Motor neuron (in vitro differentiated cells): ENCODE measurements at regions not wholly inside any gene's neighbourhood (a gene's known extent, or its start where the extent isn't known, plus 50 kb on each side); places are given as distances from the start of the nearest gene placed in this dataset.

ENCODE experiments used
- ATAC-seq, 8 experiments: fragments of 200-7000 bp; cut with Tn5 transposase; replicated peaks in 6 of 8; 2 replicates each; pipeline ENCODE4 v1.8.0; 2021; ENCODE audit warnings: mild to moderate bottlenecking in 8 of 8, moderate library complexity in 8 of 8
- H3K27ac ChIP-seq, 2 donors: fragments of 250-450 bp; sonication (Bioruptor Pico); 2 replicates each; pipeline ENCODE4 v1.9.0; 2021; ENCODE audit warnings: antibody characterized with exemption in 2 of 2, mild to moderate bottlenecking in 2 of 2, moderate library complexity in 1 of 2
- H3K4me1 ChIP-seq, 2 donors: fragments of 250-450 bp; sonication (Bioruptor Pico); replicated peaks in 1 of 2; 2 replicates each; pipeline ENCODE4 v1.6.1; 2021; ENCODE audit warnings: antibody characterized with exemption in 2 of 2, mild to moderate bottlenecking in 2 of 2, moderate library complexity in 1 of 2
- H3K4me3 ChIP-seq, 5 donors: fragments of 250-450 bp; sonication (Bioruptor Pico); 2 replicates each; pipeline ENCODE4 v1.9.0; 2021; ENCODE audit warnings: antibody characterized with exemption in 5 of 5, mild to moderate bottlenecking in 5 of 5, moderate library complexity in 4 of 5
- WGBS, 10 experiments: fragments of 450-650 bp; shearing (Covaris generic); methylation state at CpG; one replicate each; pipeline ENCODE4 v1.0.0; 2022; 5-methylcytosine and 5-hydroxymethylcytosine counted together
- in situ Hi-C, 9 experiments: fragments of 400-800 bp; cut with MboI; loops; one replicate each; pipeline ENCODE4 v1.15.0; 2021; ENCODE audit warnings: low sequenced_read_pairs in 9 of 9, low pct_unique_long_range_greater_than_20kb in 2 of 9; ENCODE audit not compliant: unreplicated experiment in 9 of 9

DNA sequence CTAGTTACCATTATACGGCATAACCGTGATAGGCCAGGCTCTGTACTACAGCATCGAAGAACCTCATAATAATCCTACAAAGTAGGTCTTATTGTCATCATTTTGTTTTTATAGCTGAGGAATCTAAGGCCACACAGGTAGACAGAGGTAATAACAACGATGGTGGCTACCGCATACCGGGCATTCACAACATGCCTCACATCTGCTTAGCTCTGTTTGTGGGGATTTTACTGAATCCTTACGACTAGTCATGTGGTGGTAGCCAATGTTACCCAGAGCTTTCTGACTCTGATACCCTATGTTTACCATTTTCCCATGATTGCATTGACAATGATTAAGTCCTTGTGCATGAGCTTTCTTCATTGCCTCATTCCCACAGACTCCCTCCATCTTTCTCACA, 269.4 kb downstream of the TCF7L2 start:
- Histone ChIP-seq H3K4me1 (no peaks in the 10 kb centered on the region), H3K27ac (no peak overlapping the region), H3K4me3 (no peak overlapping the region)
- no peak for ATAC-seq
- 89 to 100% (median 95%) methylated on average over 1 to 7 of the region's 7 CpGs; no CpG with 5 or more reads in 3 of the 10 experiments for WGBS, 10 experiments
- in situ Hi-C loops = no loop called here

DNA sequence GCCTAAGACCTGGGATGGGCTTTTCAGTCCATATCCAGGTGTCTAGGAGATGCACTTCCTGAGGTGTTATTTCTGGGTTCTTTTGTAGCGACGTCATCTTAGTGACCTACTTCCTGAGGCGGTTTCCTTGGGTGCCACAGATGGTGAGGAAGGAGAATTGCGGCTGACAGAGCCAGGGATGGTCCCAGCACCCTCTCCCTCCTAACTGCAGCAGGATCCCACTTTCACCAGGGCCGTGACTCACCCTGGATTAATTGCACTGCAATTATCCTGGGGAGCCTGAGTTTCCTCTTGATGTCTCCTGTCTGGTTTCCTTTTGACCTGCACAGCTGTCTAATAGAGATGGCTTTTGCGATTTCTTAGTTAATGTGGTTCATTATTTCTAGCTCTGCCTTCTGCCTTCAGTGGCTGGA, 271.7 kb downstream of the TCF7L2 start:
- in situ Hi-C loops = no loop called here
- 0 to 100% (median 77%) methylated on average over 1 to 6 of the region's 6 CpGs; no CpG with 5 or more reads in 2 of the 10 experiments for WGBS, 10 experiments
- Histone ChIP-seq H3K27ac (no peak overlapping the region), H3K4me1 (no peaks in the 10 kb centered on the region), H3K4me3 (no peak overlapping the region)
- peak; percentile 22 to 83 (median 66) for ATAC-seq

DNA sequence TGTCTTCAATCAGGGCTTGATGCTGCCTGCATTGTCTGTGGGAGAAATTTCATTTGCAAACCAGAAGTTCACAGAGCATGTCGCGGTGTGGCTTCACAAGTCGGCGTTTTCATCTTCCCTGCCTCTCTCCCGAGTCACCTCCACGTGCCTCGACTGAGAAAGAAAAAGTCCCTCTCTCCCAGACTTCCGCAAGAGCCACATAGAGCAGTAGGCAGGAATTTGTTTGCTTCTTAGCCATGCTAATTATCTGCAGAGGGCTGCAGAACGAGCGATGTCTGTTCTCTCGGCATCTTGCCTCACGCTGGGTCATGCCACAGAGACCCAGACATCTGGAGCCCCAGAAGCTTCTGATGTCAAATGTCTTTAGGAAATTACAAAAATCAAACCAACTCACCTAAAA, 272.2 kb downstream of the TCF7L2 start:
- ATAC-seq = peak in 5 of 8 experiments; percentile 14 to 53 (median 40)
- H3K27ac ChIP-seq = no peak overlapping the region
- no peak overlapping the region for H3K4me3 ChIP-seq

DNA sequence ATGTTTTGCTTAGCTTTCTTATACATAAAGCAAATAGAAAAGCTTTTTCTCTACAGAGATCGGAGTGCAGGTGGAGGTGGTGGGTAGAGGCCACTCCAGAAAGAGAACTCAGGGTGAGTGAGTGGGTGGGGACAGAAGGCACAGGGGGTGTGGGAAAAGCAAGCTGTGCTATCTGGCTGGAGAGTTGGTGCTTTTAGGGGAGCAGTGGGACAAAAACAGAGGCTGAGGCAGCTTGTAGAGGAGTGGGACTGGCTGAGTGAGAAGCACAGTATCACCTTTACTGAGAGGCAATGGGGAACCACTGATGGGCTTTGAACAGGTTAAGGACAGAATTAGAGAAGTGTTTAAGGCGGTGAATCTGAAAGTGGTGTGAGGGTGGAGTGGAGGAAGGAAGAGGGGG, 275.3 kb downstream of the TCF7L2 start:
- WGBS, 10 experiments = 90 to 100% (median 100%) methylated on average over 1 to 2 of the region's 2 CpGs; no CpG with 5 or more reads in 5 of the 10 experiments
- no peak overlapping the region for H3K27ac ChIP-seq
- in situ Hi-C loops = no loop called here
- no peak for ATAC-seq
- H3K4me3 ChIP-seq = no peak overlapping the region
- H3K4me1 ChIP-seq = peaks cover 0 to 3% of the 10 kb centered on the region in 2 donors

More for the DNA sequence above, 272.2 kb downstream of the TCF7L2 start:
- no peaks in the 10 kb centered on the region for H3K4me1 ChIP-seq
- 3 to 90% (median 25%) methylated on average over 3 to 12 of the region's 12 CpGs; no CpG with 5 or more reads in 1 of the 10 experiments for WGBS, 10 experiments
- in situ Hi-C loops = no loop called here

DNA sequence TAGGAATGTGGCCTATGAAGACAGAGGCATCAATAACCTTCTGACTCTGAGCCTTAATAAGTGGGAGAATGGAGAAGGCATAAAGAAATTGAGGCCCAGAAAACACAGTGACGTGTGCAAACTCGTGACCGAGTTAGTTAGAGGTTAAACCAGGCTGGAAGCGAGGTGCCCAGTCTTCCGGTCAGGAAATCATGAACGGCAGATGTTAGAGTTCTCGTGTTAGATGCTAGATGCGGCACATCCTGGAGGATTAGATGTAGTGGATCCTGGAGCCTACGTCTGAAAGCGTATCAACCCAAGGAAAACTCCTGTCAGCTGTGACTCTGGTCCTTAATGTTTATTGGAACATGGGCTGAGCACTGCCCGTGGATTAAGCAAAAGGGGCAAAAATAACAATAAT, 275.9 kb downstream of the TCF7L2 start:
- ATAC-seq = no peak
- WGBS, 10 experiments = 86 to 100% (median 95%) methylated on average over 3 to 11 of the region's 11 CpGs; no CpG with 5 or more reads in 3 of the 10 experiments
- Histone ChIP-seq H3K4me3 (no peak overlapping the region), H3K4me1 (peaks cover 0 to 3% of the 10 kb centered on the region in 2 donors), H3K27ac (no peak overlapping the region)
- in situ Hi-C loops = no loop called here

DNA sequence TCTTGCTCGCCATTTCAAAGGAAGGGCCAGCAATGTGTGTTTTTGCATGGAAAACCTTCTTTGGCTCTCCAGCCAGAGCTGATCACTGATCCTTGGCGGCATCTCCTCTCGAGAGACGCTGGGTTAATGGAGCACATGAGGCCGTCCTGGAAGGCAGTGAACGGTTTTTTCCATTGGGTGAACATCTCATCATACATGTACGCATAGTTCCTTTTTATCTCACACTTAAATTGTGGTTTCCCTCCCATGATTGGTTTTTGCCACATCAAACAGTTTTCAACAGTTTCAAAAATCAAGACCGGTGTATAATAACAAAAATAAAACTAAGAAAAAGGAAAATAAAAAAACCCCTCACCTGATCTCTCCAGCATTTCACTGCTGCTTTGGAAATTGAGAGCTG, 276.4 kb downstream of the TCF7L2 start:
- WGBS, 10 experiments = 62 to 100% (median 94%) methylated on average over 1 to 8 of the region's 8 CpGs
- H3K4me3 ChIP-seq = no peak overlapping the region
- no peak for ATAC-seq
- H3K4me1 ChIP-seq = peaks cover 0 to 3% of the 10 kb centered on the region in 2 donors
- no peak overlapping the region for H3K27ac ChIP-seq
- in situ Hi-C loops = no loop called here

DNA sequence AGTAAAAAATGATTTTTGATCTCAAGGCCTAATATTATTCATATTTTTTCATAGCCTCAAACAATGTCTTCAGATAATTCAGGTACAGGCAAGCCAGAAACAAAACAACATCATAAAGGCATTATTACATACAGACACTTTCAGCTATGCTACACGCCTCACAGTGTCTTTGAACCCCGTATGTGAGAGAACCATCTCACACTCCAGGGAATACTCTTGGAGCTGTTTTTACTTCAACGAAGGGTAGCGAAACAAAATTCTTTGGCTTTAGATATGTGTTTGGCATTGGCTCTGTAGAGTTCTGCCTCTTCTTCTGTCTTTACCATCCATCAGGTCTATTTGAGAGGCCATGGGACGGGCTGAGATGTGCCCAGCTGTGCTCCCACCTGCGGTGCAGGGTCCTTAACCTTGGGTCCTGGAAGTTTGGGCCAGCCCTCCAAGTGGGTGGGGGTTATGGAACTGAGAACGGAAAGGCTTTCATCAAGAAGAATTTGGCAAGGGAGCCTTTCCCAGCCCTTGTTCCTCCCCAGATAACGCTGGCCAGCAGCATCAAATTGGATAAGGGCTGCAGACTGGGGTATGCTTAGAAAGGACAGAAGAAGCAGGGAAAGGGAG, 276.9 kb downstream of the TCF7L2 start:
- ATAC-seq = no peak
- peaks cover 0 to 3% of the 10 kb centered on the region in 2 donors for H3K4me1 ChIP-seq
- H3K4me3 ChIP-seq = no peak overlapping the region
- H3K27ac ChIP-seq = no peak overlapping the region
- WGBS, 10 experiments = 72 to 95% (median 89%) methylated on average over 2 to 7 of the region's 8 CpGs; no CpG with 5 or more reads in 1 of the 10 experiments
- in situ Hi-C loops = no loop called here

DNA sequence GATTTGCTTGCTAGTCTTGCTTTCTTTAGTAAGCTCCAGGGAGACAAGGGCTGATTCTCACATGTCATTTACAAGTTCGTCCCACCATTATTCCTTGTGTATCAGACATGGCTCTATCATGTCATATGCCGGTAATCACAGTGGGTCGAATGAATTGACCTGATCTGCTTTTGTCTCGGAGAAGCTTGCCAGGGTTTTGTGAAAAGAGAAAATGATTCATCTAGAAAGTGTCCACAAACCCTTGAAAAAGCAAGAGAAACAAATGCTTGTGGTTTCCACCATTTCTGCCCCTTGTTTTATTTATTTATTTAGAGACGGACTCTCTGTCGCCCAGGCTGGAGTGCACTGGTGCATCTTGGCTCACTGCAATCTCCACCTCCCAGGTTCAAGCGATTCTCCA, 278.5 kb downstream of the TCF7L2 start:
- peak in 5 of 8 experiments; percentile 47 to 62 (median 54) for ATAC-seq
- H3K4me3 ChIP-seq = no peak overlapping the region
- no peak overlapping the region for H3K27ac ChIP-seq
- 41 to 100% (median 78%) methylated on average over 1 to 6 of the region's 7 CpGs; no CpG with 5 or more reads in 1 of the 10 experiments for WGBS, 10 experiments
- H3K4me1 ChIP-seq = peaks cover 0 to 3% of the 10 kb centered on the region in 2 donors
- in situ Hi-C loops = no loop called here

DNA sequence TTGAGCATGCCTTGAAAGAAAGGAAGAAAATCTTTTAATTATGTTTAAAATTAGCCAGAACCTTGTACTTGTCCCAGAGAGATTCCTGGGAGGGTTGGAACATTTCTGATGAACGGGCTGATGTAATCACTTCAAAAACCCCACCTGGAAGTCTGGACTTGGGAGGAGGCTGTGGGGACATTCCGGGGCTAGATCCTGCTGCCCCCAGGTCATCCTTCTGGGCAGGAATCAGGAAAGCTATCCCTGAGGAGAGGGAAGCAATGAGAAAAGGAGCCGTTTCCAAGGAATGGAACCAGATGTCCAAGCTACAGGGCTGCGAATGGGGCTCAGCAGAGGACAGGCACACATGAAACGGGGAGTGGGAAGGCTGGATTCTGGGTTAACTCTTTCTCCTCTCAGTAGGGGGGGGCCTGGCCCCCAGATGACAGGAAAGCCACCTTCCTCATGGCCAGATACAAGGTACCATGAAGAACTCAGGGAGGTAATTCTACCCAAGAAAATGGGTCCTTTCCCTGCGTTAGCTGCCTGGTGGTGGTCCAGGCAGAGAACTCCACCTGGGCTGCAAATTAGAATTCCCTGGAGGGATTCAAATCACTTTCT, 280.1 kb downstream of the TCF7L2 start:
- WGBS, 10 experiments = 19 to 100% (median 57%) methylated on average over 1 to 5 of the region's 6 CpGs; no CpG with 5 or more reads in 2 of the 10 experiments

DNA sequence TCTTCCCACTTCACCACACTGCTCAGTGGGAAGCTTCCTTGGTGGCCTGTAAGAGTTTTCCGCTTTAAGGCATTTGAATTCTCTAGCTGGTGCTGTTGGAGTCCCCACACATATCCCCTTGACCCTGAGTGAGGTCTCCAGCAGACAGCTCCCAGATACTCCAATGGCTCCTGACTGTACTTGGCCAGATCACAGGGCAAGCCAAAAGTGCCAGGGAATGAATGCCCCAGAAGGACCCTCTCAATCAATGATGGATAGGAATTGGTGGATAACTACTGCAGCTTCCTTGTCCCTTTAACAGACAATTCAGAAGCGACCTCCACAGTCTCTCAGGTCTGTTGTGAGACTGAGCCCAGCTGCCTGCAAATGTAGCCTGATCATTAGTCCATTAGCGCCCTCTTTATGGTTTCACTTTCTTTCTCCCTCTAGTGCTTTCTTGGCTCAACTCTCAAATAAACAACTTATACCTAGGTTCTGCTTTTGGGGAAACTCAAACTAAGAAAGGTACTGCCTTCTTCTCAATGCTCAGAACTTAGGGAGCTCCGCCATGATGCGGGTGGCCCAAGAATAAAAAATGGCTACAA, 283.0 kb downstream of the TCF7L2 start:
- Histone ChIP-seq H3K4me3 (no peak overlapping the region), H3K4me1 (peaks cover 0 to 3% of the 10 kb centered on the region in 2 donors), H3K27ac (no peak overlapping the region)
- 80 to 100% (median 90%) methylated on average over 1 to 5 of the region's 5 CpGs; no CpG with 5 or more reads in 1 of the 10 experiments for WGBS, 10 experiments
- no peak for ATAC-seq
- in situ Hi-C loops = no loop called here

More for the DNA sequence above, 280.1 kb downstream of the TCF7L2 start:
- no peak overlapping the region for H3K27ac ChIP-seq
- in situ Hi-C loops = no loop called here
- no peak for ATAC-seq
- no peak overlapping the region for H3K4me3 ChIP-seq
- peaks cover 0 to 3% of the 10 kb centered on the region in 2 donors for H3K4me1 ChIP-seq

DNA sequence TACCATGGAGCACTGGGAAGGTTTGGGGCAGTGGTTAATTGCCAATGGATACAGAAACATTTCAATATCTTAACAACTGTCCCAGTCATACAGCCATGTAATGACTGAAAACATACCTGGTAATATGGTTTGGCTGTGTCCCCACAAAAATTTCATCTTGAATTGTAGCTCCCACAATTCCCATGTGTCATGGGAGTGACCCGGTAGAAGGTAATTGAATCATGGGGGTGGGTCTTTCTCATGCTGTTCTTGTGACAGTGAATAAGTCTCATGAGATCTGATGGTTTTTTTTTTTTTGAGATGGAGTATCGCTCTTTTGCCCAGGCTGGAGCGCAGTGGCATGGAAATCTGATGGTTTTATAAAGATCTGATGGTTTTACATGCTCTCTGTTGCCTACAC, 284.4 kb downstream of the TCF7L2 start:
- ATAC-seq = no peak
- H3K4me3 ChIP-seq = no peak overlapping the region
- in situ Hi-C loops = no loop called here
- 60 to 100% (median 94%) methylated on average over 1 to 3 of the region's 3 CpGs; no CpG with 5 or more reads in 3 of the 10 experiments for WGBS, 10 experiments
- H3K4me1 ChIP-seq = peaks cover 0 to 3% of the 10 kb centered on the region in 2 donors
- H3K27ac ChIP-seq = no peak overlapping the region

DNA sequence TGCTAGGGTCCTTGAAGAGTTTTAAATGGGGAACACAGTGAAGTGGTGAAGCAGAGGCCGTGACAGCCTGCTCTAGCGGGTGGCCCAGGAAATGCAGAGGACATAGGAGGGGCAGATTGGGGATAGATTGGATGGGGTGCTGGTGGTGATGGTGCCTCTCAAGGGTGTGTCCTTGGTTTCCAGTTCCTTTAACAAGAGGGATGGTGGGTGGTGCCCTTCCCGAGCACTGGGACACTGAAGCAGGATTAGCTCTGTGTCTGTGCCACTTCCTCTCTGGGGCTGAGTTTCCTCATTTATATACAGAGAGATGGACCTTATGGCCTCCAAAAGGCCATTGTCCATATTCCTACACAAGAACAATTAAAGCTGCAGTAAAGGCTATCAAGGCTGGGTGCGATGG, 285.5 kb downstream of the TCF7L2 start:
- ATAC-seq = no peak
- no peak overlapping the region for H3K27ac ChIP-seq
- no peaks in the 10 kb centered on the region for H3K4me1 ChIP-seq
- 88 to 100% (median 100%) methylated on average over 1 to 3 of the region's 4 CpGs; no CpG with 5 or more reads in 6 of the 10 experiments for WGBS, 10 experiments
- in situ Hi-C loops = no loop called here
- H3K4me3 ChIP-seq = no peak overlapping the region

DNA sequence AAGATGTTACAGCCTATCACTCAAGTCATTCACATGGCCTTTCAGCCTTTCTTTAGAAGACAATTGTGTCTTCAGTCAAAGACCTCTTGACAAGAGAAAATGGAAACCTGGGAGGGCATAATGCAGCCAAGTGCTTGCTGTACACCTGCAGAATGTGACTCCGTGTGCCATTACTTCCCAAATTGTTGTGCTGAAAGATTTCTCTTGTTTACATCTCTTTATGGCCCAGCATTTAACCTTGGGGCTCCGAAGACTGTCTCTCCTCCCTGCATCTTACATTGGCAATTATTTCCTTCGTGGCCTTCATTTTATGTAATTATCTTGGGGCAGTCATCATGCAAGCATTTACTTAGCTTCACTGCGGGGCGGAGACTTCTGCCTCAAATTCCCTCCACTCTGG, 287.0 kb downstream of the TCF7L2 start:
- no peaks in the 10 kb centered on the region for H3K4me1 ChIP-seq
- no peak overlapping the region for H3K4me3 ChIP-seq
- 60 to 100% (median 78%) methylated on average over 1 to 5 of the region's 5 CpGs; no CpG with 5 or more reads in 1 of the 10 experiments for WGBS, 10 experiments
- H3K27ac ChIP-seq = no peak overlapping the region
- in situ Hi-C loops = no loop called here
- ATAC-seq = no peak
